Loucy (cell line): ENCODE measurements at regions not wholly inside any gene's neighbourhood (a gene's known extent, or its start where the extent isn't known, plus 50 kb on each side); places are given as distances from the start of the nearest gene placed in this dataset.

Experiments used
- H2AFZ ChIP-seq: fragments of 200-600 bp; sonication (generic); 2 replicates; pipeline ENCODE4 v1.6.0; 2016; ENCODE audit warnings: antibody characterized with exemption, mild to moderate bottlenecking, low read length, moderate library complexity
- H3F3A ChIP-seq: fragments of 200-600 bp; 2 replicates; pipeline ENCODE4 v1.6.0; 2016; ENCODE audit warnings: antibody characterized with exemption, low read depth, mild to moderate bottlenecking
- H3K27me3 ChIP-seq: fragments of 200-600 bp; sonication (generic); 2 replicates; pipeline ENCODE4 v1.6.1; 2014; ENCODE audit warnings: low read length, mild to moderate bottlenecking; ENCODE audit not compliant: insufficient read depth, poor library complexity, severe bottlenecking
- H3K36me3 ChIP-seq: fragments of 200-600 bp; sonication (generic); 2 replicates; pipeline ENCODE4 v1.6.1; 2016; ENCODE audit warnings: low read length; ENCODE audit not compliant: insufficient read depth
- H3K4me1 ChIP-seq: fragments of 200-600 bp; sonication (generic); 2 replicates; pipeline ENCODE4 v1.5.1; 2014; ENCODE audit warnings: low read length, mild to moderate bottlenecking; ENCODE audit not compliant: insufficient read depth, poor library complexity, severe bottlenecking
- H3K4me2 ChIP-seq: fragments of 200-600 bp; sonication (generic); 2 replicates; pipeline ENCODE4 v1.6.0; 2014; ENCODE audit warnings: antibody characterized with exemption, low read length, low read depth, mild to moderate bottlenecking; ENCODE audit not compliant: poor library complexity, severe bottlenecking
- H3K4me3 ChIP-seq: fragments of 200-600 bp; sonication (generic); 2 replicates; pipeline ENCODE4 v1.5.1; 2014; ENCODE audit warnings: low read length, mild to moderate bottlenecking, mixed read lengths; ENCODE audit not compliant: poor library complexity, severe bottlenecking
- H3K79me2 ChIP-seq: fragments of 200-600 bp; sonication (generic); 2 replicates; pipeline ENCODE4 v1.6.1; 2014; ENCODE audit warnings: low read length; ENCODE audit not compliant: insufficient read depth
- H3K9ac ChIP-seq: fragments of 200-600 bp; sonication (generic); 2 replicates; pipeline ENCODE4 v1.6.0; 2014; ENCODE audit warnings: mild to moderate bottlenecking, low read depth, low read length, moderate library complexity; ENCODE audit not compliant: poor library complexity, severe bottlenecking
- H3K9me2 ChIP-seq: fragments of 200-600 bp; sonication (generic); replicated peaks from 2 replicates; pipeline ENCODE4 v1.6.1; 2016; ENCODE audit warnings: low read depth, low read length, mixed read lengths
- H3K9me3 ChIP-seq: fragments of 200-600 bp; sonication (generic); 2 replicates; pipeline ENCODE4 v1.6.1; 2014; ENCODE audit warnings: mild to moderate bottlenecking, antibody characterized with exemption, low read length, low read depth; ENCODE audit not compliant: insufficient read depth
- H4K20me1 ChIP-seq: fragments of 200-600 bp; sonication (generic); 2 replicates; pipeline ENCODE4 v1.6.0; 2014; ENCODE audit warnings: antibody characterized with exemption, low read length, mild to moderate bottlenecking; ENCODE audit not compliant: insufficient read depth, poor library complexity, severe bottlenecking
- EZH2phosphoT487 ChIP-seq: fragments of 200-600 bp; IDR thresholded peaks from 2 replicates; pipeline ENCODE4 v1.6.1; 2018; ENCODE audit warnings: antibody characterized with exemption, mild to moderate bottlenecking, moderate library complexity, borderline replicate concordance
- TF ChIP-seq, protein P1 (sequence below): fragments of 200-600 bp; sonication (generic); conservative IDR thresholded peaks from 2 replicates; pipeline ENCODE4 v1.5.1; 2014; ENCODE audit warnings: mild to moderate bottlenecking, antibody characterized with exemption, low read length

DNA sequence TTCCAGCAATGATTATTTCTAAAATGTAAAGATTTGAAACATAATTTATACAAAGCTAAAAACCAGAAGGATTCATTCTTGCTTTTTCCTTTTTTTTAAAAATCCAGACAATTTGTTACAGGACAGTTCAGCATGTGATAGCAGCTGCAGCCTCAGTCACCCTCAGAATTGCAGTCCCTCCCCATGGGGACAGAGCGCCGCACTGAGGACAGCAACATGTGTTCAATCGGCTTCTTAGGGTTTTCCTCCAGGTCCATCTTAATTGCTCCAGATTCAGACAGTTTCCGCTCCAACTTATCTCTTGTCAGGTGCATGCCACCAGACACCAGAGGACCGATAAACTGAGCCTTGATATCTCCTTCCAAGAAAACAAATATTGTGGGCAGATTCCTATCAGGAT lies 134.9 kb upstream of the TBC1D5 start:
- Histone ChIP-seq H3K4me2 (no peak overlapping the region), H3F3A (no peaks in the 10 kb centered on the region), H3K27me3 (no peaks in the 10 kb centered on the region), H3K4me1 (no peaks in the 10 kb centered on the region), H3K36me3 (no peaks in the 10 kb centered on the region), H3K9me2 (no peaks in the 10 kb centered on the region), H3K79me2 (no peaks in the 10 kb centered on the region), H4K20me1 (no peaks in the 10 kb centered on the region), H3K9me3 (no peaks in the 10 kb centered on the region), H3K9ac (no peak overlapping the region), H3K4me3 (no peak overlapping the region), H2AFZ (no peak overlapping the region)
- TF ChIP-seq, protein P1, sequence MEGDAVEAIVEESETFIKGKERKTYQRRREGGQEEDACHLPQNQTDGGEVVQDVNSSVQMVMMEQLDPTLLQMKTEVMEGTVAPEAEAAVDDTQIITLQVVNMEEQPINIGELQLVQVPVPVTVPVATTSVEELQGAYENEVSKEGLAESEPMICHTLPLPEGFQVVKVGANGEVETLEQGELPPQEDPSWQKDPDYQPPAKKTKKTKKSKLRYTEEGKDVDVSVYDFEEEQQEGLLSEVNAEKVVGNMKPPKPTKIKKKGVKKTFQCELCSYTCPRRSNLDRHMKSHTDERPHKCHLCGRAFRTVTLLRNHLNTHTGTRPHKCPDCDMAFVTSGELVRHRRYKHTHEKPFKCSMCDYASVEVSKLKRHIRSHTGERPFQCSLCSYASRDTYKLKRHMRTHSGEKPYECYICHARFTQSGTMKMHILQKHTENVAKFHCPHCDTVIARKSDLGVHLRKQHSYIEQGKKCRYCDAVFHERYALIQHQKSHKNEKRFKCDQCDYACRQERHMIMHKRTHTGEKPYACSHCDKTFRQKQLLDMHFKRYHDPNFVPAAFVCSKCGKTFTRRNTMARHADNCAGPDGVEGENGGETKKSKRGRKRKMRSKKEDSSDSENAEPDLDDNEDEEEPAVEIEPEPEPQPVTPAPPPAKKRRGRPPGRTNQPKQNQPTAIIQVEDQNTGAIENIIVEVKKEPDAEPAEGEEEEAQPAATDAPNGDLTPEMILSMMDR, result no peak
- no peak for TF ChIP-seq EZH2phosphoT487

DNA sequence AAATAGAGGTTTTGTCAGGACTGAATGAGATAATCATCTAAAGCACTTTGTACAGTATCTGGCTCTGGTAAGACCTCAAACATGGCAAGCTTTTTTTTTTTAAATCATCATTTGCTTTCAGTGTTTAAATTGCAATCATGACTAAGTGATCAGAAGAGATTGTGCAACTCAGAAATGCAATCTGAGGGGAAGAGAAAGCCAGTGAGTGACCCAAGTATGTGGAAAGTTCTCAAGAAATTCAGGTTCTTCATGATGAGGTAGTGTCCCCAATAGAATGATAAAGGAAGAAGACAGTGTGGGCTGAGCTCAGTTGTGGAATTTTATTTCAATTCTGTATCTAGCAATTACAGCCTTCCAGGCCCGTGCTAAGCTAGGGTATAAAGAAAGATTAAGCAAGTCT lies 132.2 kb upstream of the TBC1D5 start:
- no peak overlapping the region for H3K4me3 ChIP-seq
- H3K9ac ChIP-seq, result no peak overlapping the region
- H2AFZ ChIP-seq, result no peak overlapping the region
- no peaks in the 10 kb centered on the region for H3K9me3 ChIP-seq
- TF ChIP-seq, protein P1, result no peak
- TF ChIP-seq EZH2phosphoT487, result no peak
- H3K79me2 ChIP-seq, result no peaks in the 10 kb centered on the region
- H3K36me3 ChIP-seq, result no peaks in the 10 kb centered on the region
- H3F3A ChIP-seq, result no peaks in the 10 kb centered on the region
- H3K9me2 ChIP-seq, result no peaks in the 10 kb centered on the region
- no peaks in the 10 kb centered on the region for H3K4me1 ChIP-seq
- H4K20me1 ChIP-seq, result no peaks in the 10 kb centered on the region
- H3K27me3 ChIP-seq, result no peaks in the 10 kb centered on the region
- no peak overlapping the region for H3K4me2 ChIP-seq

DNA sequence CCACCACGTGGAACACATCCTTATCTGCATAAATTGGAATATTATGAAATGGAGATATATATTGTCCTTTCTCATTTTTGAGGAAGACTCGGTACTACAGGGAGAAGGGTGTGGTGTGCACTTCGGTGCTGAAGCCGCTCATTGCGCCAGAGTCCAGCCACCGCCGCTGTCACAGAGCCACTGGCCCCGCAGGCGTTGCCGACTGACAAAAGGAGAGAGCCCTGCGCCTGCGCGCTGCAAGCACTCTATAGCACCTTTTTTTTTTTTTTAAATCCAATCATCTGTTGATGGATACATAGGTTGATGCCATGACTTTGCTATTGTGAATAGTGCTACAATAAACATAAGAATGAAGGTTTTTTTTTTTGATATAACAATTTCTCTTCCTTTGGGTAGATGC lies 130.0 kb upstream of the TBC1D5 start:
- Histone ChIP-seq H3K9me2 (no peaks in the 10 kb centered on the region), H3K4me1 (no peaks in the 10 kb centered on the region), H3F3A (no peaks in the 10 kb centered on the region), H3K79me2 (no peaks in the 10 kb centered on the region), H3K4me2 (no peak overlapping the region), H3K9me3 (no peaks in the 10 kb centered on the region), H4K20me1 (no peaks in the 10 kb centered on the region), H3K9ac (no peak overlapping the region), H3K36me3 (no peaks in the 10 kb centered on the region), H3K4me3 (no peak overlapping the region), H3K27me3 (no peaks in the 10 kb centered on the region), H2AFZ (no peak overlapping the region)
- TF ChIP-seq, protein P1, result no peak
- TF ChIP-seq EZH2phosphoT487, result no peak
